ENCODE measurements at regions not wholly inside any gene's neighbourhood (a gene's known extent, or its start where the extent isn't known, plus 50 kb on each side); places are given as distances from the start of the nearest gene placed in this dataset.

DNA sequence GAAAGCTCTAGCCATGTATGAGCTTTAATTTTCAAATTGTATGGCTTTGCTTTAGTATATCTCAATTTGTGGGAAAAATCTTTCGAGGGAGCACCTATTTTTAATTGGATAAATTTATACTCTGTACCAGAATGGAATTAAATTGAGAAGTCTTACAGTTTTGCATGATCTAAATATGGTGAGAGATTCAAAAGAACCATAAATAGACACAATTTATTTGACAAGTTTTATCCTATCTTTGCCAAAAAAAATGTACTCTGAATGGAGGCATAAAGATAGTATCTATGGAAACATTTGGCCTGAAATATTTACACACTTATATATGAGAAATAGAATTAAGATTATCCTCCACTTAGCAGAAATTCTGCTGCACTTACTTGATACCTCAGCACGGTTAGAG is 238.4 kb downstream of the NDUFA10 start:
- TF ChIP-seq CTCF (IDR thresholded peaks at IDR 0.05) (no peak), POLR2A (IDR thresholded peaks at IDR 0.05) (no peak)

All from stomach (tissue), 4 donors.